WERI-Rb-1 (cell line): ENCODE measurements at regions not wholly inside any gene's neighbourhood (a gene's known extent, or its start where the extent isn't known, plus 50 kb on each side); places are given as distances from the start of the nearest gene placed in this dataset.
"Not testable (repeated sequence)": the region's sequence is repeated elsewhere in the genome, so short reads cannot be mapped to it uniquely, and the experiment has no call there.

Experiments used
- DNase-seq: peaks from one replicate; pipeline ENCODE4 v3.0.0-alpha.2; 2020
- H3K27ac ChIP-seq: fragments of 250-450 bp; sonication (Bioruptor Pico); 2 replicates; pipeline ENCODE4 v1.5.1; 2020; ENCODE audit warnings: mild to moderate bottlenecking, moderate library complexity
- H3K27me3 ChIP-seq: fragments of 250-450 bp; sonication (Bioruptor Pico); 2 replicates; pipeline ENCODE4 v1.5.1; 2021; ENCODE audit warnings: mild to moderate bottlenecking, low read depth, moderate library complexity; ENCODE audit not compliant: insufficient read depth, severe bottlenecking
- H3K36me3 ChIP-seq: fragments of 250-450 bp; sonication (Bioruptor Pico); 2 replicates; pipeline ENCODE4 v1.5.1; 2020; ENCODE audit warnings: mild to moderate bottlenecking, moderate library complexity
- H3K4me3 ChIP-seq: 2 replicates; pipeline ENCODE4 v1.5.1; 2011; ENCODE audit warnings: low read depth, mild to moderate bottlenecking, control low read depth, low read length
- H3K9me3 ChIP-seq: fragments of 250-450 bp; sonication (Bioruptor Pico); 2 replicates; pipeline ENCODE4 v1.5.1; 2021; ENCODE audit warnings: mild to moderate bottlenecking, moderate library complexity; ENCODE audit not compliant: severe bottlenecking
- TF ChIP-seq, protein P1 (sequence below): IDR thresholded peaks from 2 replicates; pipeline ENCODE4 v1.5.1; 2011; ENCODE audit warnings: low read depth, mild to moderate bottlenecking, control low read depth, inconsistent platforms, low read length

DNA sequence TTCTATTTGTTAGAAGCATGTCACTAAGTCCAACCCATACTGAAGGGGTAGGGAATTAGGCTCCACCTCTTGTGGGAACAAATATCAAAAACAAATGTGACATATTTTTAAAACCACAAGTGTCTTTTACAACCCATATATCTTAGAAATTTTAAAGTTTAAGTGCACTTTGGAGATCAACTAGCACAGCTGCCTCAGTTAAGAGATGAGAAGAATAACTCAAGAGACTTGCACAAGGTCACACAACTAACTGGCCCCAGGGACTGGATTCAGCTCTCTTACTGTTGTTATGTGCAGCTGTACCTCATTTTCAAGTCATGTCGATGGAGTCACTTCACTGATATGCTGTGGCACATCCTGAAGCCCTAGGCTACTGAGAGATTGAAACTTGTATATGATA, 102.9 kb upstream of the BMP2 start:
- Histone ChIP-seq H3K27me3 (peaks cover 13% of the 10 kb centered on the region), H3K4me3 (no peak overlapping the region), H3K9me3 (no peaks in the 10 kb centered on the region), H3K36me3 (no peaks in the 10 kb centered on the region), H3K27ac (no peak overlapping the region)
- TF ChIP-seq, protein P1, sequence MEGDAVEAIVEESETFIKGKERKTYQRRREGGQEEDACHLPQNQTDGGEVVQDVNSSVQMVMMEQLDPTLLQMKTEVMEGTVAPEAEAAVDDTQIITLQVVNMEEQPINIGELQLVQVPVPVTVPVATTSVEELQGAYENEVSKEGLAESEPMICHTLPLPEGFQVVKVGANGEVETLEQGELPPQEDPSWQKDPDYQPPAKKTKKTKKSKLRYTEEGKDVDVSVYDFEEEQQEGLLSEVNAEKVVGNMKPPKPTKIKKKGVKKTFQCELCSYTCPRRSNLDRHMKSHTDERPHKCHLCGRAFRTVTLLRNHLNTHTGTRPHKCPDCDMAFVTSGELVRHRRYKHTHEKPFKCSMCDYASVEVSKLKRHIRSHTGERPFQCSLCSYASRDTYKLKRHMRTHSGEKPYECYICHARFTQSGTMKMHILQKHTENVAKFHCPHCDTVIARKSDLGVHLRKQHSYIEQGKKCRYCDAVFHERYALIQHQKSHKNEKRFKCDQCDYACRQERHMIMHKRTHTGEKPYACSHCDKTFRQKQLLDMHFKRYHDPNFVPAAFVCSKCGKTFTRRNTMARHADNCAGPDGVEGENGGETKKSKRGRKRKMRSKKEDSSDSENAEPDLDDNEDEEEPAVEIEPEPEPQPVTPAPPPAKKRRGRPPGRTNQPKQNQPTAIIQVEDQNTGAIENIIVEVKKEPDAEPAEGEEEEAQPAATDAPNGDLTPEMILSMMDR, result no peak
- no peak for DNase-seq

- TF ChIP-seq, protein P1, result no peak
- Histone ChIP-seq H3K27ac (no peak overlapping the region), H3K9me3 (no peaks in the 10 kb centered on the region), H3K27me3 (peaks cover 19% of the 10 kb centered on the region), H3K4me3 (no peak overlapping the region), H3K36me3 (no peaks in the 10 kb centered on the region)
- DNase-seq, result no peak
Measured at GRCh38 chr20:6663751-6664388, 103.6 kb upstream of the BMP2 start.

GRCh38 chr20:6663104-6663503, 104.4 kb upstream of the BMP2 start:
- H3K27me3 ChIP-seq, result peaks cover 22% of the 10 kb centered on the region
- no peak for DNase-seq
- H3K27ac ChIP-seq, result no peak overlapping the region
- no peaks in the 10 kb centered on the region for H3K9me3 ChIP-seq
- H3K36me3 ChIP-seq, result no peaks in the 10 kb centered on the region
- TF ChIP-seq, protein P1, result no peak
- H3K4me3 ChIP-seq, result no peak overlapping the region

DNA sequence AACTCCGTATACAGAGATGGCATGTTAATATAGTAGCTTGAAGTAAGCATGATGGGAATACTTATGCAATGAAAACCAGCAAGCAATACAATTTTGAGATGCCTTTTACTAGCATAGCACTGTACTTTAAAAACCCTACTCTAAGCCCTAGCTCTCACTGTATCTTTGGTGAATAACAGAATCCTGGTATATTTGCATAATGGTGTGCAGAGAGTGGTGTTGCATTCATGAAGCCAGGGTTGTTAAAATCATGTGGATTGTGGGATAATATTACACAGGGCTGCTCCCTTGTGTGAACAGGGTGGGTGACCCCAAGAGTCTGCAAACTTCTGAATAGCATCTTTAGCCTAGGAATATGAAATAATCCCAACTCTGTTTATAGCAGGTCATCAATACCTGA, 105.2 kb upstream of the BMP2 start:
- peaks cover 29% of the 10 kb centered on the region for H3K27me3 ChIP-seq
- H3K4me3 ChIP-seq, result no peak overlapping the region
- TF ChIP-seq, protein P1, result no peak
- DNase-seq, result no peak
- no peaks in the 10 kb centered on the region for H3K9me3 ChIP-seq
- no peaks in the 10 kb centered on the region for H3K36me3 ChIP-seq
- no peak overlapping the region for H3K27ac ChIP-seq

GRCh38 chr20:6660441-6660840, 107.0 kb upstream of the BMP2 start:
- Histone ChIP-seq H3K9me3 (no peaks in the 10 kb centered on the region), H3K27ac (no peak overlapping the region), H3K4me3 (no peak overlapping the region), H3K27me3 (peaks cover 29% of the 10 kb centered on the region), H3K36me3 (no peaks in the 10 kb centered on the region)
- DNase-seq, result no peak
- TF ChIP-seq, protein P1, result no peak

GRCh38 chr20:6658909-6659308, 108.6 kb upstream of the BMP2 start:
- peaks cover 36% of the 10 kb centered on the region for H3K27me3 ChIP-seq
- not testable (repeated sequence) for H3K27ac ChIP-seq, DNase-seq, H3K36me3 ChIP-seq, H3K4me3 ChIP-seq, H3K9me3 ChIP-seq
